ENCODE measurements at regions not wholly inside any gene's neighbourhood (a gene's known extent, or its start where the extent isn't known, plus 50 kb on each side); places are given as distances from the start of the nearest gene placed in this dataset.

DNA sequence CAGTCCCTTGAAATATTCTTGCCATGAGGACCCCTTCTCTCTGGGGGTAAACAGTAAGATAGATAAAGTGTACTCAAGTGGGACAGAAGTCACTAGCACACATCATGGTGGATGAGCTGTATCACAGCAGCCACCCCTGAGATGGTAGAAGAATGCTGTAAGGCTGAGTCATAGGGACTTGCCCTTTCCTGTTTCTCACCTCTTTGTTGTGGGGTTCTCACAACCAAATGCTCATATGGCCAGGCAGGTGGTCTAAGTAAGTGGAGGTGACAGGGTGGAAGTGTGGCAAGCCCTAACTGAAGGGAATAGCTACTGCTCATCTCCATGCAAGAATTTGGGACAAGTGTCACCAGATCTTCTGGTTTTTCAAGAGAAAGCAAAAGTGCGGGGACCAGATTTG is 202.7 kb upstream of the SLC14A2 start:
- Histone ChIP-seq H3K27ac (ENCODE audit: insufficient read depth, low read length) (no peak overlapping the region), H2AFZ (replicated peaks; ENCODE audit: low read length, poor library complexity) (no peak overlapping the region), H3K18ac (ENCODE audit: low read depth, low read length) (no peak overlapping the region), H2BK20ac (ENCODE audit: low read depth, low read length) (no peak overlapping the region), H3K56ac (ENCODE audit: extremely low read depth, insufficient read depth, low read length) (no peak overlapping the region), H4K20me1 (ENCODE audit: insufficient read depth, low read length) (no peaks in the 10 kb centered on the region), H3K23ac (ENCODE audit: low read depth, low read length) (no peak overlapping the region), H2AK9ac (replicated peaks; ENCODE audit: low read depth, low read length, poor library complexity) (no peak overlapping the region), H3K4me3 (ENCODE audit: insufficient read depth, low read depth, low read length) (no peak overlapping the region), H3K9ac (ENCODE audit: low read depth, low read length) (no peak overlapping the region), H3K14ac (replicated peaks; ENCODE audit: low read depth, low read length) (no peak overlapping the region), H4K5ac (ENCODE audit: low read depth, low read length) (no peak overlapping the region), H3K36me3 (ENCODE audit: control insufficient read depth, insufficient read depth, low read length) (no peaks in the 10 kb centered on the region), H4K91ac (ENCODE audit: insufficient read depth, low read depth, low read length) (no peak overlapping the region), H3K9me1 (ENCODE audit: insufficient read depth, low read length) (no peaks in the 10 kb centered on the region), H2BK15ac (ENCODE audit: low read depth, low read length) (no peak overlapping the region), H4K8ac (ENCODE audit: low read depth in 2 of 2, low read length in 2 of 2) (no peak overlapping the region), H3K9me3 (ENCODE audit: control insufficient read depth, insufficient read depth, low read length) (no peaks in the 10 kb centered on the region), H3K4ac (ENCODE audit: low read depth, low read length) (no peak overlapping the region), H2AK5ac (ENCODE audit: low read depth, low read length) (no peak overlapping the region), H2BK120ac (ENCODE audit: low read depth, low read length) (no peak overlapping the region), H3K4me2 (ENCODE audit: low read depth, low read length) (no peak overlapping the region), H3K79me1 (ENCODE audit: low read depth in 1 of 2, low read length in 2 of 2) (no peaks in the 10 kb centered on the region), H2BK5ac (ENCODE audit: low read depth, low read length, poor library complexity, severe bottlenecking) (no peak overlapping the region), H3K4me1 (ENCODE audit: control insufficient read depth, insufficient read depth, low read length) (no peaks in the 10 kb centered on the region), H3K27me3 (ENCODE audit: control insufficient read depth, insufficient read depth, low read length) (peaks cover 2% of the 10 kb centered on the region; the same call in 1 of the 2 replicates)
- intact Hi-C loops (cut with micrococcal nuclease) (no loop called here), dilution Hi-C loops (cut with HindIII; ENCODE audit: low sequenced_read_pairs, unreplicated experiment) (no loop called here), in situ Hi-C loops (cut with MboI; ENCODE audit: low sequenced_read_pairs) (no loop called here)
- BruUV-seq (replicated peaks), result no TSS peak
- DNase-seq, result no peak
- CTCF ChIA-PET, result no interaction called here
- no peak for ATAC-seq (ENCODE audit: low read depth)
- POLR2A ChIA-PET (ENCODE audit: unreplicated experiment), result no interaction called here
- TF ChIP-seq CHD1 (IDR thresholded peaks at IDR 0.05; ENCODE audit: low read depth, low read length), result no peak
- no peak for TF ChIP-seq CTCF (conservative IDR thresholded peaks at IDR 0.05; ENCODE audit: low read depth, low read length)
- no peak for TF ChIP-seq FOS (IDR thresholded peaks at IDR 0.05; ENCODE audit: low read depth, low read length)
- TF ChIP-seq SMC3 (IDR thresholded peaks at IDR 0.05; ENCODE audit: low read depth, low read length), result no peak
- WGBS, 2 experiments (ENCODE audit: extremely low coverage in 2 of 2, insufficient read length in 1 of 2), result no CpG with 5 or more reads among the region's 1 CpG

Measured in IMR-90 (cell line).